ENCODE measurements at regions not wholly inside any gene's neighbourhood (a gene's known extent, or its start where the extent isn't known, plus 50 kb on each side); places are given as distances from the start of the nearest gene placed in this dataset.
"Not testable (repeated sequence)": the region's sequence is repeated elsewhere in the genome, so short reads cannot be mapped to it uniquely, and the experiment has no call there.

DNA sequence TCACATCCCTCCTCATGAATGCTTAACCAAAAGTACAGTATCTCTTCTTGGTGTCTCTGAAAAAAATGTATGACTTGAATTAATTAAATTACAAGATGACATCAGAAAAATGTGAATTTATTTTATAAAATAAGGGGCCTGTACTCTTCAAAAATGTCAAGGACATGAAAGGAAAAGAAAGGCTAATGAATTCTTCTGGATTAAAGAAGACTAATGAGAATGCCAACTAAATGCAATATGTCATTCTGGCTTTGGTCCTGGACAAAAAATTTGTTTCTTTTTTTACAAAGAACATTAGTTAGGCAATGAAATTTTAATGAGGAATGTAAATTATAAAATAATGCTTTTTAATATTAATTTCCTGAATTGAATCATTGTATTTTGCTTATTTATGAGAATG lies 1125.7 kb downstream of the DNAJB9 start:
- TF ChIP-seq, protein P1, sequence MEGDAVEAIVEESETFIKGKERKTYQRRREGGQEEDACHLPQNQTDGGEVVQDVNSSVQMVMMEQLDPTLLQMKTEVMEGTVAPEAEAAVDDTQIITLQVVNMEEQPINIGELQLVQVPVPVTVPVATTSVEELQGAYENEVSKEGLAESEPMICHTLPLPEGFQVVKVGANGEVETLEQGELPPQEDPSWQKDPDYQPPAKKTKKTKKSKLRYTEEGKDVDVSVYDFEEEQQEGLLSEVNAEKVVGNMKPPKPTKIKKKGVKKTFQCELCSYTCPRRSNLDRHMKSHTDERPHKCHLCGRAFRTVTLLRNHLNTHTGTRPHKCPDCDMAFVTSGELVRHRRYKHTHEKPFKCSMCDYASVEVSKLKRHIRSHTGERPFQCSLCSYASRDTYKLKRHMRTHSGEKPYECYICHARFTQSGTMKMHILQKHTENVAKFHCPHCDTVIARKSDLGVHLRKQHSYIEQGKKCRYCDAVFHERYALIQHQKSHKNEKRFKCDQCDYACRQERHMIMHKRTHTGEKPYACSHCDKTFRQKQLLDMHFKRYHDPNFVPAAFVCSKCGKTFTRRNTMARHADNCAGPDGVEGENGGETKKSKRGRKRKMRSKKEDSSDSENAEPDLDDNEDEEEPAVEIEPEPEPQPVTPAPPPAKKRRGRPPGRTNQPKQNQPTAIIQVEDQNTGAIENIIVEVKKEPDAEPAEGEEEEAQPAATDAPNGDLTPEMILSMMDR (IDR thresholded peaks at IDR 0.05; ENCODE audit: insufficient read depth, missing control alignments), result no peak
- FAIRE-seq, result no peak
- no peak for DNase-seq (ENCODE audit: insufficient read length, low spot score)

DNA sequence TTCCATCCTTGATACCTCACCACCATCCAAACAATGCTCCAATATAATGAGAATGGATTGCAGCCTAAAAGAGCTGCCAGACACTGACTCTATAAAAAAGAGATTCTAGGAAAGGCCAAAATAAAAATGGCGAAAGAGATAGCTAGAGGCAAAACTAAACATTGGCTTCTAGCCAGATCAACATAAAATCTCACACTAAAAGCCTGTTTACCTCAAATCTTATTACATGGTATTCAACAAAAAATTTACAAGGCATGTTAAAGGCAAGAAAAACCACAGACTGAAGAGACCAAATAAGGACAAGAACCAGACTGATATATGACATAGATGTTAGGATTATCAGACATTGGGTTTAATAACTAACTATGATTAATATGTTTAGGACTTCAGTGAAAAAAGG lies 1127.0 kb downstream of the DNAJB9 start:
- no peak for FAIRE-seq
- DNase-seq (ENCODE audit: insufficient read length, low spot score), result no peak
- TF ChIP-seq, protein P1 (IDR thresholded peaks at IDR 0.05; ENCODE audit: insufficient read depth, missing control alignments), result no peak

DNA sequence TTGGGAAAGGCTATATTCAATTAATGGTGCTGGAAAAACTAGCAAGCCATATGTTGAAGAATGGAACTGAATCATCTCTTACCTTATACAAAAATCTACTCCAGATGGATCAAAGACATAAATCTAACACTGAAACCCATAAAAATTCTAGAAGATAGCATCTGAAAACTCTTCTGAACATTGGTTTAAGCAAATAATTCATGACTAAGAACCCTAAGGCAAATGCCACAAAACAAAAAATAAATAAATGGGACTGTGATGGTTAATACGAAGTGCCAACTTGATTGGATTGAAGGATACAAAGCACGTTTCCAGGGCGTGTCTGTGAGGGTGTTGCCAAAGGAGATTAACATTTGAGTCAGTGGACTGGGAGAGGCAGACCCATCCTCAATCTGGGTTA lies 1130.0 kb downstream of the DNAJB9 start:
- DNase-seq (ENCODE audit: insufficient read length, low spot score) (no peak), FAIRE-seq (no peak)
- TF ChIP-seq, protein P1 (IDR thresholded peaks at IDR 0.05; ENCODE audit: insufficient read depth, missing control alignments), result no peak

DNA sequence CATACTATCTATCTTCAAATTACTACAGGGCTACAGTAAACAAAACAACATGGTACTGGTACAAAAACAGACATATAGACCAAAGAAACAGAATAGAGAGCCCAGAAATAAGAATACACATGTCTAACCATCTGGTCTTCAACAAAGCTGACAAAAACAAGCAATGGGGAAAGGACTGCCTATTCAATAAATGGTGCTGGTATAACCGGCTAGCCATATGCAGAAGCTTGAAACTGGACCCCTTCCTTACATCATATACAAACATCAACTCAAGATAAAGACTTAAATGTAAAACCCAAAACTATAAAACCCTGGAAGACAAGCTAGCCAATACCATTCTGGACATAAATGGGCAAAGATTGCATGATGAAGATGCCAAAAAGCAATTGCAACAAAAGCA lies 1143.7 kb downstream of the DNAJB9 start:
- TF ChIP-seq, protein P1 (IDR thresholded peaks at IDR 0.05; ENCODE audit: insufficient read depth, missing control alignments), result no peak
- DNase-seq (ENCODE audit: insufficient read length, low spot score), result no peak
- FAIRE-seq, result no peak

DNA sequence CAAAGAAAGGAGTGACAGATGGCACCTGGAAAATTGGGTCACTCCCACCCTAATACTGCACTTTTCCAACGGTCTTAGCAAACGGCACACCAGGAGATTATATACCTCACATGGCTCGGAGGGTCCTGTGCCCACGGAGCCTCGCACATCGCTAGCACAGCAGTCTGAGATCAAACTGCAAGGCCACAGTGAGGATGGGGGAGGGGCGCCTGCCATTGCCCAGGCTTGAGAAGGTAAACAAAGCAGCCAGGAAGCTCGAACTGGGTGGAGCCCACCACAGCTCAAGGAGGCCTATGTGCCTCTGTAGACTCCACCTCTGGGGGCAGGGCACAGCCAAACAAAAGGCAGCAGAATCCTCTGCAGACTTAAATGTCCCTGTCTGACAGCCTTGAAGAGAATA lies 1149.7 kb downstream of the DNAJB9 start:
- not testable (repeated sequence) for DNase-seq (ENCODE audit: insufficient read length, low spot score); FAIRE-seq

DNA sequence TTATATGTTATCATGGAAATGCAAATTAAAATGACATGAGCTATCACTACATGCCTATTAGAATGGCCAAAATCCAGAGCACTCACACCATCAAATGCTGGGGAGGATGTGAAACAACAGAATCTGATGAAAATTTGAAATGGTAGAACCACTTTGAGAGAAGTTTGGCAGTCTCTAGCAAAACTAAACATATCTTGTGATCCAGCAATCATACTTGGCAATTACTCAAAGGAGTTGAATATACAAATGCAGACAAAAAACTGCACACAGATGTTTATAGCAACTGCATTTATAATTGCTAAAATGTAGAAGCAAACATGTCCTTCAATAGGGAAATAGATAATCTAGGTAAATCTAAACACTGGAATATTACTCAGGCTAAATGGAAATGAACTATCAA lies 1164.9 kb downstream of the DNAJB9 start:
- FAIRE-seq (no peak), DNase-seq (ENCODE audit: insufficient read length, low spot score) (no peak)
- TF ChIP-seq, protein P1 (IDR thresholded peaks at IDR 0.05; ENCODE audit: insufficient read depth, missing control alignments), result no peak

DNA sequence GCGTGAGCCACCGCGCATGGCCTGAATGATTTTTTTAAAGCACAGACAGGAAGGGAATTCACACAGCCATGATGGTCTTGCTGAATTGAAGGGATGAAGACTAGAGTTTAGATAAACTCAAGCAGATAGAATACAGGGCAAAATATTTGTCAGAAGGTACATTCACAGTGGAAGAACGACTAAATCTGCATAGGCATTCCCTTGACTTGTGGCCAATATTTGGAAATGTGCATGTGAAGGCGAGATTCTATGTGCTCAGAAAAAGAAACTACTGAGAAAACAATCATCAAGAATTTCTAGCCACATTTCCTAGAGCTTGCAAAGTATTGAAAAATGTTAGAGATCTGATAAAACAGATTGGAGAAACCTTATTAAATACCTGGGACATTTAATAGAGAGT lies 1166.2 kb downstream of the DNAJB9 start:
- TF ChIP-seq, protein P1 (IDR thresholded peaks at IDR 0.05; ENCODE audit: insufficient read depth, missing control alignments), result no peak
- no peak for DNase-seq (ENCODE audit: insufficient read length, low spot score)
- FAIRE-seq, result no peak
